Fibroblast of villous mesenchyme (primary cell): ENCODE measurements at regions not wholly inside any gene's neighbourhood (a gene's known extent, or its start where the extent isn't known, plus 50 kb on each side); places are given as distances from the start of the nearest gene placed in this dataset.

Experiments used
- DNase-seq: peaks from one replicate; pipeline ENCODE4 v3.0.0-alpha.2; 2010; ENCODE audit warnings: low read depth
- H3K4me3 ChIP-seq: 2 replicates; pipeline ENCODE4 v1.5.1; 2011; ENCODE audit warnings: low read depth, mild to moderate bottlenecking, low read length
- TF ChIP-seq, protein P1 (sequence below): IDR thresholded peaks from 2 replicates; pipeline ENCODE4 v1.5.1; 2012; ENCODE audit warnings: low read depth, mild to moderate bottlenecking, low read length; ENCODE audit not compliant: insufficient read depth

GRCh38 chr7:118110178-118110925 lies 73.6 kb upstream of the LSM8 start:
- no peak for DNase-seq
- TF ChIP-seq, protein P1, sequence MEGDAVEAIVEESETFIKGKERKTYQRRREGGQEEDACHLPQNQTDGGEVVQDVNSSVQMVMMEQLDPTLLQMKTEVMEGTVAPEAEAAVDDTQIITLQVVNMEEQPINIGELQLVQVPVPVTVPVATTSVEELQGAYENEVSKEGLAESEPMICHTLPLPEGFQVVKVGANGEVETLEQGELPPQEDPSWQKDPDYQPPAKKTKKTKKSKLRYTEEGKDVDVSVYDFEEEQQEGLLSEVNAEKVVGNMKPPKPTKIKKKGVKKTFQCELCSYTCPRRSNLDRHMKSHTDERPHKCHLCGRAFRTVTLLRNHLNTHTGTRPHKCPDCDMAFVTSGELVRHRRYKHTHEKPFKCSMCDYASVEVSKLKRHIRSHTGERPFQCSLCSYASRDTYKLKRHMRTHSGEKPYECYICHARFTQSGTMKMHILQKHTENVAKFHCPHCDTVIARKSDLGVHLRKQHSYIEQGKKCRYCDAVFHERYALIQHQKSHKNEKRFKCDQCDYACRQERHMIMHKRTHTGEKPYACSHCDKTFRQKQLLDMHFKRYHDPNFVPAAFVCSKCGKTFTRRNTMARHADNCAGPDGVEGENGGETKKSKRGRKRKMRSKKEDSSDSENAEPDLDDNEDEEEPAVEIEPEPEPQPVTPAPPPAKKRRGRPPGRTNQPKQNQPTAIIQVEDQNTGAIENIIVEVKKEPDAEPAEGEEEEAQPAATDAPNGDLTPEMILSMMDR: no peak
- no peak overlapping the region for H3K4me3 ChIP-seq

GRCh38 chr7:118111347-118111746 lies 72.6 kb upstream of the LSM8 start:
- TF ChIP-seq, protein P1: no peak
- no peak for DNase-seq
- H3K4me3 ChIP-seq: no peak overlapping the region

DNA sequence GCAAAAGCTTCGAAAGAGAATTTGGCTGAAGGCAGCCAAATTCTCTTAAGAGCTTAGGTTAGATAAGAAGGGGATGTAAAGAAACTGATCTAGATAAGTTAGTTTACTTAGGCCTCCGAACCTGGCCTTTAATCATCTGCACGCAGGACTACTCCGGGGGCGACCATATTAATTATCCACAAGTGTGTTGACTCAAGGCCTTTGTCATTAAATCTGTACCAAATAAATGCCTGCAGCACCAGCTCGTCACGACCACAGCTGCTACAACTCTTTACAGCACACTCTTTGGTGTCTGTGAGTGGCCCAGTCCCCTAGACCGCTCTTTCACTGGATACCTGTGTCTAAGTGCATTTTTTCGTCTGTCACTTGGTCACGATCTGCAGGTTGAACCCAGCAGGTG lies 69.8 kb upstream of the LSM8 start:
- no peak overlapping the region for H3K4me3 ChIP-seq
- no peak for DNase-seq
- TF ChIP-seq, protein P1: no peak

DNA sequence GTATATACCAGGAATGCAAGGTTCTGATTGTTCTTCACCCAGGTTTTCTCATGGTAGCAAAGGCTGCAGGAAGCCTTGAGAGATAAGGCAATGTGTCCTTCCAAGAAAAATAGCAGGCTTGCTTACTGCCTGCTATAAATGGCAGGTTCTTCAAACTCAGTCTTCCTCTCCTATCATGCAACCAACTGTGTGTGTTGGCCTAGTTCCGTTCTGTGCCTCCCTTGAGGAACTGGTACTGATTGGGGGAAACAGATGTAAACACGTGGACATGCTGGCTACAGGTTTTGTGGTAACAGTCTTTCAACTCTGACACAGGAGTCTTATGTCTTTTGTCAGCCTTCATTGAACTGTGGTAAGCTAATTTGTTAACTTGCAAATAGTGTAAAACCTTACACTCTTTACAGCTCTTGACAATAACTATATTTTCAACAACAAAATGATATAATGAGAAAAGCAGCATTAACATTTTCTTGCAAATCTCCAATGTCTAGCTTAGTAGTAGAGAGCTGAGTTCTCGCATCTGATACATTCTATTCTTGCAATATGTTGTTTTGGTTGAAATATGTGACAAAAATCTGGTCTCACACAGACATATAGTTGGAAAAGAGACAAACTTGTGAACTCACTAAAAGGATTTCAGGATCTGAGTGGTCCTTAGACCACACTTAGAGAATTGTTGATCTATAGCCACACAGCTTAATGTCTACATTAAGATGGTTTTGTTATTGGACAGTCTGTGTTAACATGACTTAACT lies 54.7 kb upstream of the LSM8 start:
- TF ChIP-seq, protein P1: no peak
- no peak for DNase-seq
- H3K4me3 ChIP-seq: no peak overlapping the region

DNA sequence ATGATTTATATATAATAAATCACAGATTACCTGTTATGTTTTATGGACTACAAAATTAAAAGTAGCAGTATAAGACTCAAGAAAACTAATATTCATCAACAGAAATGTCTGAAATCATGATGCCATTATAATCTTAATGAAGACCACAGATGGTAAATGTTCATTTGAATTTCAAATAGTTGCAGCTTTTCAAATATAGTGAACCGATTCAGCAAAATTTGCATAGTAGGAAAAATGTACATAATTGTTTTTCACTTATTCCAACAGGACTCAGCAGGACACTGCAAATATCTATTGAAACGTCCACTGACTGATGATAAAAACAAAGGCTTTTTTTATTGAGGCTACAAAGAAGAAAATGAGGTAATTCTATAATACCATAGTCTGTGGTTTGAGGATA lies 51.2 kb upstream of the LSM8 start:
- TF ChIP-seq, protein P1: no peak
- H3K4me3 ChIP-seq: no peak overlapping the region
- DNase-seq: no peak
